ENCODE measurements at regions not wholly inside any gene's neighbourhood (a gene's known extent, or its start where the extent isn't known, plus 50 kb on each side); places are given as distances from the start of the nearest gene placed in this dataset.

DNA sequence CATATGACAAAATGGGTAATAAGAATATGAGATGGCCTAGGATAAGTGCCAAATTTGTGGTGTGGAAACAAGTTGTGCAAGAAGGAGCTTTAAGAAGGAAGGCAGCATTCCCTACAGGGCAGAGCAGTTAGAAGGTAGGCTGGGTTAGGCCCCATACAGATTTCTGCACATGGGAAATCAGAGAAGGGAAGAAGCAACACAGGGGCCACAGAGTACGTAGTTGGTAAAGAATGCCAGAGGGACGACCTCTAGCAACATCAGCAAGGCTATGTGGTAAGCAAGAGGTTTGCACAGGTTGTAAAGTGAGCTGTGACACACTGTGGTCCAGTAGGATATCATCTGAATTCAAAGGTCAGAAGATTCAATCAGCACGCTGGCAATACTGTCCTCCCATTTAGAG lies 765.6 kb upstream of the B3GALT2 start:
- TF ChIP-seq, protein P1, sequence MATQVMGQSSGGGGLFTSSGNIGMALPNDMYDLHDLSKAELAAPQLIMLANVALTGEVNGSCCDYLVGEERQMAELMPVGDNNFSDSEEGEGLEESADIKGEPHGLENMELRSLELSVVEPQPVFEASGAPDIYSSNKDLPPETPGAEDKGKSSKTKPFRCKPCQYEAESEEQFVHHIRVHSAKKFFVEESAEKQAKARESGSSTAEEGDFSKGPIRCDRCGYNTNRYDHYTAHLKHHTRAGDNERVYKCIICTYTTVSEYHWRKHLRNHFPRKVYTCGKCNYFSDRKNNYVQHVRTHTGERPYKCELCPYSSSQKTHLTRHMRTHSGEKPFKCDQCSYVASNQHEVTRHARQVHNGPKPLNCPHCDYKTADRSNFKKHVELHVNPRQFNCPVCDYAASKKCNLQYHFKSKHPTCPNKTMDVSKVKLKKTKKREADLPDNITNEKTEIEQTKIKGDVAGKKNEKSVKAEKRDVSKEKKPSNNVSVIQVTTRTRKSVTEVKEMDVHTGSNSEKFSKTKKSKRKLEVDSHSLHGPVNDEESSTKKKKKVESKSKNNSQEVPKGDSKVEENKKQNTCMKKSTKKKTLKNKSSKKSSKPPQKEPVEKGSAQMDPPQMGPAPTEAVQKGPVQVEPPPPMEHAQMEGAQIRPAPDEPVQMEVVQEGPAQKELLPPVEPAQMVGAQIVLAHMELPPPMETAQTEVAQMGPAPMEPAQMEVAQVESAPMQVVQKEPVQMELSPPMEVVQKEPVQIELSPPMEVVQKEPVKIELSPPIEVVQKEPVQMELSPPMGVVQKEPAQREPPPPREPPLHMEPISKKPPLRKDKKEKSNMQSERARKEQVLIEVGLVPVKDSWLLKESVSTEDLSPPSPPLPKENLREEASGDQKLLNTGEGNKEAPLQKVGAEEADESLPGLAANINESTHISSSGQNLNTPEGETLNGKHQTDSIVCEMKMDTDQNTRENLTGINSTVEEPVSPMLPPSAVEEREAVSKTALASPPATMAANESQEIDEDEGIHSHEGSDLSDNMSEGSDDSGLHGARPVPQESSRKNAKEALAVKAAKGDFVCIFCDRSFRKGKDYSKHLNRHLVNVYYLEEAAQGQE (IDR thresholded peaks at IDR 0.05; ENCODE audit: insufficient read depth in 1 of 2, low read depth in 2 of 2, low read length in 2 of 2) = no peak
- TF ChIP-seq FOXP2 (optimal IDR thresholded peaks at IDR 0.05; ENCODE audit: borderline replicate concordance, extremely low read depth, extremely low read length, insufficient read depth) (no peak), TAF1 (IDR thresholded peaks at IDR 0.05; ENCODE audit: borderline replicate concordance, insufficient read depth, low read length) (no peak), SIN3A (IDR thresholded peaks at IDR 0.05; ENCODE audit: borderline replicate concordance, insufficient read depth, low read length) (no peak), POLR2AphosphoS5 (IDR thresholded peaks at IDR 0.05; ENCODE audit: low read depth, low read length) (no peak)

DNA sequence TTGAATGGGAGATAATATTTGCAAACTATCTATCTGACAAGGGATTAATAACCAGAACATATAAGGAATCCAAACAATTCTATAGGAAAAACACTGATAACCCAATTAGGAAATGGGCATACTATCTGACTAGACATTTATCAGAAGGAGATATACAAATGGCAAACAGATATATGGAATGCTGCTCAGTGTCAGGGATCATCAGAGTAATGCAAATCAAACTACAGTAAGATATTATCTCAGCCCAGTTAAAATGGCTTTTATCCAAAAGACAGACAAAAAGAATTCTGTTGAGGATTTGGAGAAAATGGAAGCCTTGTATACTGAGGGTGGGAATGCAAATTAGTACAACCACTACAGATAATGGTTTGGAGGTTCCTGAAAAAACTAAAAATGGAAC lies 758.0 kb upstream of the B3GALT2 start:
- no peak for TF ChIP-seq TAF1 (IDR thresholded peaks at IDR 0.05; ENCODE audit: borderline replicate concordance, insufficient read depth, low read length)

DNA sequence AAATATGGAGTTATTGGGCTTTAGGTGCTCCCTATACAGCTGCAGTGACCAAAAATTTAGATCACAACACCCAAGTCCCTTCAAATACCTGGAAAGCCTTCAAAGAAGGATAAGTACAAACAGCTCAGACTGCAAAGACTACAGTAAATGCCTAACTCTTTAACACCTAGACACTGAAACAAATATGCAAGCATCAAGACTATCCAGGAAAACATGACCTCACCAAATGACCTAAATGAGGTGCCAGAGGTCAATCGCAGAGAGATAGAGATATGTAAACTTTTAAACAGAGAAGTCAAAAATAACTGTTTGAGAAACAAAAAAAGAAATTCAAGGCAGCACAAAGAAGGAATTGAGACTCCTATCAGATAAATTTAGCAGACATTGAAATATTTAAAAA lies 753.8 kb upstream of the B3GALT2 start:
- TF ChIP-seq SIN3A (IDR thresholded peaks at IDR 0.05; ENCODE audit: borderline replicate concordance, insufficient read depth, low read length) (no peak), FOXP2 (optimal IDR thresholded peaks at IDR 0.05; ENCODE audit: borderline replicate concordance, extremely low read depth, extremely low read length, insufficient read depth) (no peak), TAF1 (IDR thresholded peaks at IDR 0.05; ENCODE audit: borderline replicate concordance, insufficient read depth, low read length) (no peak), POLR2AphosphoS5 (IDR thresholded peaks at IDR 0.05; ENCODE audit: low read depth, low read length) (no peak)
- TF ChIP-seq, protein P1 (IDR thresholded peaks at IDR 0.05; ENCODE audit: insufficient read depth in 1 of 2, low read depth in 2 of 2, low read length in 2 of 2) = no peak

DNA sequence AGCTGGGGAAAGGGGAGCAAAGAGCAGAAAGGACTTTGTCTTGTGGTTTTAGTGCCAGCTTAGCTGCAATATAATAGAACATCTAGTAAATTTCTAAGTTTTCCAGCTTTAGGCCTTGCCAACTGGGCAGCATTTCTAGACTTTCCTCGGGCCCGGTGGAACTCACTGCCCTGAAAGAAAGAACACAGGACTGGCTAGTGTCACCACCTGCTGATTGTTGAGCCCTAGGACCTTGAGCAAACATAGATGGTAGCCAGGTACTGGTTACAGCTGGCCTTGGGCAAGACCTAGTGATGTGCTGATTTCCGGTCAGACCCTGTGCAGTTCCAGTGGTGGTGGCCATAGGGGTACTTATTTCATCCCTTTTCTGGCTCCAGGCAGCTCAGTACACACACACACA lies 753.2 kb upstream of the B3GALT2 start:
- no peak for TF ChIP-seq TAF1 (IDR thresholded peaks at IDR 0.05; ENCODE audit: borderline replicate concordance, insufficient read depth, low read length)
- TF ChIP-seq SIN3A (IDR thresholded peaks at IDR 0.05; ENCODE audit: borderline replicate concordance, insufficient read depth, low read length) = no peak
- no peak for TF ChIP-seq POLR2AphosphoS5 (IDR thresholded peaks at IDR 0.05; ENCODE audit: low read depth, low read length)
- no peak for TF ChIP-seq FOXP2 (optimal IDR thresholded peaks at IDR 0.05; ENCODE audit: borderline replicate concordance, extremely low read depth, extremely low read length, insufficient read depth)
- TF ChIP-seq, protein P1 (IDR thresholded peaks at IDR 0.05; ENCODE audit: insufficient read depth in 1 of 2, low read depth in 2 of 2, low read length in 2 of 2) = no peak

DNA sequence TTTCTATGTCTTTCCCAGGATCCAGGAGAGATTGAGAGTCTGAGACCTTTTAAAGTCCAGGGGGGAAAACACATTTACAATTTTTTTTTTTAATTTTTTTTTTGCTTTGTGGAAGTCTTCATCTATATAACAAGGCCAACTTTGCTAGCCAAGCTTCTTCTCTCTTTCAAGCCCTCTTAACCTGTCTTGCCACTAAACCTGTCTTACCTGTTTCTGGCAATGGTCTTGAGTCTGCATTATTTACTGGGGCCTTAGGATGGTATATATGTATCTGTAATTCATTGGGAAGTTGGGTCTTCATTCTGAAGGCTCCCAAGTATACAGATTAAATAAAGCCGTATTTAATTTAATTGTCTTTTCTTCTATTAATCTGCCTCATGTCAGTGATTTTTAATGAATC lies 750.9 kb upstream of the B3GALT2 start:
- TF ChIP-seq SIN3A (IDR thresholded peaks at IDR 0.05; ENCODE audit: borderline replicate concordance, insufficient read depth, low read length) (no peak), FOXP2 (optimal IDR thresholded peaks at IDR 0.05; ENCODE audit: borderline replicate concordance, extremely low read depth, extremely low read length, insufficient read depth) (no peak), POLR2AphosphoS5 (IDR thresholded peaks at IDR 0.05; ENCODE audit: low read depth, low read length) (no peak), TAF1 (IDR thresholded peaks at IDR 0.05; ENCODE audit: borderline replicate concordance, insufficient read depth, low read length) (no peak)
- TF ChIP-seq, protein P1 (IDR thresholded peaks at IDR 0.05; ENCODE audit: insufficient read depth in 1 of 2, low read depth in 2 of 2, low read length in 2 of 2) = no peak
